ENCODE measurements at regions not wholly inside any gene's neighbourhood (a gene's known extent, or its start where the extent isn't known, plus 50 kb on each side); places are given as distances from the start of the nearest gene placed in this dataset.

DNA sequence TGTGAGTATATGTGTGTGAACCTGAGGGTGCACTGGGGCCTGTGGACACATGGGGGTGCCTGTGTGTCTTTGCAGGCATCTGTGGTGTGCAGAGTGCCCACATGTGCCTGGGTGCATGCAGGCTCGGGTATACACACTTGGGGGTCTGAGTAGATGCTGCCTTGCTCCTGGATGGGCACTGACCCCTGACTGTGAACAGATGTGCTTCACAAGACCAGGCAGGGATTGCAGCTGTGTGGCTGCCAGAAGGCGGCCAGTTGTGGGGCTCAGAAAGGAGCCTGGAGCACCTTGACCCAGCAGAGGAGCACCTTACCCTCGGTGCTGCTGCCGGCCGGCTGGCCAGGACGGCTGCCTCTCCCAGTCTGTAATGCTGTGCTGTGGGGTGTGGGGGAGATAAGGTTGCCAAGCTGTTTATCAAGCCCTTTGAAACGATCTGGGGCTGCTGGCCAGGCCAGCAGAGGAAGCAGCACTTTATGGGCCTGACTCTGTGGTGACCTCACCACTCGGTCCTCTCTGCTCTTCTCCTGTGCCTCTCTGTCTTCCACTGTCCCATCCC, 55.5 kb upstream of the MRPS22 start (continued):
- no peak for TF ChIP-seq ILK (tag; IDR thresholded peaks at IDR 0.05; ENCODE audit: borderline replicate concordance, low read depth)
- TF ChIP-seq KLF6 (CRISPR knock-in tag; IDR thresholded peaks at IDR 0.05; ENCODE audit: borderline replicate concordance) = no peak
- no peak for TF ChIP-seq POLR2H (tag; IDR thresholded peaks at IDR 0.05; ENCODE audit: low read depth)
- no peak for TF ChIP-seq PCBP2 (IDR thresholded peaks at IDR 0.05; ENCODE audit: low read depth, low read length, poor library complexity, severe bottlenecking)
- TF ChIP-seq, protein P1, sequence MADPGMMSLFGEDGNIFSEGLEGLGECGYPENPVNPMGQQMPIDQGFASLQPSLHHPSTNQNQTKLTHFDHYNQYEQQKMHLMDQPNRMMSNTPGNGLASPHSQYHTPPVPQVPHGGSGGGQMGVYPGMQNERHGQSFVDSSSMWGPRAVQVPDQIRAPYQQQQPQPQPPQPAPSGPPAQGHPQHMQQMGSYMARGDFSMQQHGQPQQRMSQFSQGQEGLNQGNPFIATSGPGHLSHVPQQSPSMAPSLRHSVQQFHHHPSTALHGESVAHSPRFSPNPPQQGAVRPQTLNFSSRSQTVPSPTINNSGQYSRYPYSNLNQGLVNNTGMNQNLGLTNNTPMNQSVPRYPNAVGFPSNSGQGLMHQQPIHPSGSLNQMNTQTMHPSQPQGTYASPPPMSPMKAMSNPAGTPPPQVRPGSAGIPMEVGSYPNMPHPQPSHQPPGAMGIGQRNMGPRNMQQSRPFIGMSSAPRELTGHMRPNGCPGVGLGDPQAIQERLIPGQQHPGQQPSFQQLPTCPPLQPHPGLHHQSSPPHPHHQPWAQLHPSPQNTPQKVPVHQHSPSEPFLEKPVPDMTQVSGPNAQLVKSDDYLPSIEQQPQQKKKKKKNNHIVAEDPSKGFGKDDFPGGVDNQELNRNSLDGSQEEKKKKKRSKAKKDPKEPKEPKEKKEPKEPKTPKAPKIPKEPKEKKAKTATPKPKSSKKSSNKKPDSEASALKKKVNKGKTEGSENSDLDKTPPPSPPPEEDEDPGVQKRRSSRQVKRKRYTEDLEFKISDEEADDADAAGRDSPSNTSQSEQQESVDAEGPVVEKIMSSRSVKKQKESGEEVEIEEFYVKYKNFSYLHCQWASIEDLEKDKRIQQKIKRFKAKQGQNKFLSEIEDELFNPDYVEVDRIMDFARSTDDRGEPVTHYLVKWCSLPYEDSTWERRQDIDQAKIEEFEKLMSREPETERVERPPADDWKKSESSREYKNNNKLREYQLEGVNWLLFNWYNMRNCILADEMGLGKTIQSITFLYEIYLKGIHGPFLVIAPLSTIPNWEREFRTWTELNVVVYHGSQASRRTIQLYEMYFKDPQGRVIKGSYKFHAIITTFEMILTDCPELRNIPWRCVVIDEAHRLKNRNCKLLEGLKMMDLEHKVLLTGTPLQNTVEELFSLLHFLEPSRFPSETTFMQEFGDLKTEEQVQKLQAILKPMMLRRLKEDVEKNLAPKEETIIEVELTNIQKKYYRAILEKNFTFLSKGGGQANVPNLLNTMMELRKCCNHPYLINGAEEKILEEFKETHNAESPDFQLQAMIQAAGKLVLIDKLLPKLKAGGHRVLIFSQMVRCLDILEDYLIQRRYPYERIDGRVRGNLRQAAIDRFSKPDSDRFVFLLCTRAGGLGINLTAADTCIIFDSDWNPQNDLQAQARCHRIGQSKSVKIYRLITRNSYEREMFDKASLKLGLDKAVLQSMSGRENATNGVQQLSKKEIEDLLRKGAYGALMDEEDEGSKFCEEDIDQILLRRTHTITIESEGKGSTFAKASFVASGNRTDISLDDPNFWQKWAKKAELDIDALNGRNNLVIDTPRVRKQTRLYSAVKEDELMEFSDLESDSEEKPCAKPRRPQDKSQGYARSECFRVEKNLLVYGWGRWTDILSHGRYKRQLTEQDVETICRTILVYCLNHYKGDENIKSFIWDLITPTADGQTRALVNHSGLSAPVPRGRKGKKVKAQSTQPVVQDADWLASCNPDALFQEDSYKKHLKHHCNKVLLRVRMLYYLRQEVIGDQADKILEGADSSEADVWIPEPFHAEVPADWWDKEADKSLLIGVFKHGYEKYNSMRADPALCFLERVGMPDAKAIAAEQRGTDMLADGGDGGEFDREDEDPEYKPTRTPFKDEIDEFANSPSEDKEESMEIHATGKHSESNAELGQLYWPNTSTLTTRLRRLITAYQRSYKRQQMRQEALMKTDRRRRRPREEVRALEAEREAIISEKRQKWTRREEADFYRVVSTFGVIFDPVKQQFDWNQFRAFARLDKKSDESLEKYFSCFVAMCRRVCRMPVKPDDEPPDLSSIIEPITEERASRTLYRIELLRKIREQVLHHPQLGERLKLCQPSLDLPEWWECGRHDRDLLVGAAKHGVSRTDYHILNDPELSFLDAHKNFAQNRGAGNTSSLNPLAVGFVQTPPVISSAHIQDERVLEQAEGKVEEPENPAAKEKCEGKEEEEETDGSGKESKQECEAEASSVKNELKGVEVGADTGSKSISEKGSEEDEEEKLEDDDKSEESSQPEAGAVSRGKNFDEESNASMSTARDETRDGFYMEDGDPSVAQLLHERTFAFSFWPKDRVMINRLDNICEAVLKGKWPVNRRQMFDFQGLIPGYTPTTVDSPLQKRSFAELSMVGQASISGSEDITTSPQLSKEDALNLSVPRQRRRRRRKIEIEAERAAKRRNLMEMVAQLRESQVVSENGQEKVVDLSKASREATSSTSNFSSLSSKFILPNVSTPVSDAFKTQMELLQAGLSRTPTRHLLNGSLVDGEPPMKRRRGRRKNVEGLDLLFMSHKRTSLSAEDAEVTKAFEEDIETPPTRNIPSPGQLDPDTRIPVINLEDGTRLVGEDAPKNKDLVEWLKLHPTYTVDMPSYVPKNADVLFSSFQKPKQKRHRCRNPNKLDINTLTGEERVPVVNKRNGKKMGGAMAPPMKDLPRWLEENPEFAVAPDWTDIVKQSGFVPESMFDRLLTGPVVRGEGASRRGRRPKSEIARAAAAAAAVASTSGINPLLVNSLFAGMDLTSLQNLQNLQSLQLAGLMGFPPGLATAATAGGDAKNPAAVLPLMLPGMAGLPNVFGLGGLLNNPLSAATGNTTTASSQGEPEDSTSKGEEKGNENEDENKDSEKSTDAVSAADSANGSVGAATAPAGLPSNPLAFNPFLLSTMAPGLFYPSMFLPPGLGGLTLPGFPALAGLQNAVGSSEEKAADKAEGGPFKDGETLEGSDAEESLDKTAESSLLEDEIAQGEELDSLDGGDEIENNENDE (IDR thresholded peaks at IDR 0.05; ENCODE audit: low read depth, low read length) = no peak
- TF ChIP-seq RBM22 (IDR thresholded peaks at IDR 0.05; ENCODE audit: low read depth, low read length, poor library complexity, severe bottlenecking) = no peak
- TF ChIP-seq ZNF316 (IDR thresholded peaks at IDR 0.05) = no peak
- no peak for TF ChIP-seq NFATC3 (IDR thresholded peaks at IDR 0.05)
- no peak for TF ChIP-seq ZNF76 (CRISPR knock-in tag; IDR thresholded peaks at IDR 0.05; ENCODE audit: borderline replicate concordance)
- TF ChIP-seq KDM5B (IDR thresholded peaks at IDR 0.05; ENCODE audit: insufficient replicate concordance, low read depth, low read length) = no peak
- TF ChIP-seq, protein P2, sequence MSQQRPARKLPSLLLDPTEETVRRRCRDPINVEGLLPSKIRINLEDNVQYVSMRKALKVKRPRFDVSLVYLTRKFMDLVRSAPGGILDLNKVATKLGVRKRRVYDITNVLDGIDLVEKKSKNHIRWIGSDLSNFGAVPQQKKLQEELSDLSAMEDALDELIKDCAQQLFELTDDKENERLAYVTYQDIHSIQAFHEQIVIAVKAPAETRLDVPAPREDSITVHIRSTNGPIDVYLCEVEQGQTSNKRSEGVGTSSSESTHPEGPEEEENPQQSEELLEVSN (IDR thresholded peaks at IDR 0.05; ENCODE audit: borderline replicate concordance in 1 of 2, extremely low read depth in 1 of 2, insufficient read depth in 1 of 2, insufficient read length in 1 of 2, low read depth in 1 of 2, low read length in 1 of 2, poor library complexity in 1 of 2, severe bottlenecking in 1 of 2) = no peak
- no peak for TF ChIP-seq RFX7 (CRISPR knock-in tag; IDR thresholded peaks at IDR 0.05)
- TF ChIP-seq MTA2 (IDR thresholded peaks at IDR 0.05; ENCODE audit: low read depth) = peak; percentile 70
- TF ChIP-seq ELF2 (CRISPR knock-in tag; IDR thresholded peaks at IDR 0.05) = no peak
